NOMO-1 (cell line): ENCODE measurements at regions not wholly inside any gene's neighbourhood (a gene's known extent, or its start where the extent isn't known, plus 50 kb on each side); places are given as distances from the start of the nearest gene placed in this dataset.

Experiments used
- DNase-seq, 2 experiments: peaks; one replicate each; lab custom pipeline; 2025; ENCODE audit not compliant: unreplicated experiment in 2 of 2; lab: John Stamatoyannopoulos, UW

- DNase-seq: no peak
Observed at GRCh38 chr9:91119142-91119541, 242.6 kb downstream of the AUH start.

DNA sequence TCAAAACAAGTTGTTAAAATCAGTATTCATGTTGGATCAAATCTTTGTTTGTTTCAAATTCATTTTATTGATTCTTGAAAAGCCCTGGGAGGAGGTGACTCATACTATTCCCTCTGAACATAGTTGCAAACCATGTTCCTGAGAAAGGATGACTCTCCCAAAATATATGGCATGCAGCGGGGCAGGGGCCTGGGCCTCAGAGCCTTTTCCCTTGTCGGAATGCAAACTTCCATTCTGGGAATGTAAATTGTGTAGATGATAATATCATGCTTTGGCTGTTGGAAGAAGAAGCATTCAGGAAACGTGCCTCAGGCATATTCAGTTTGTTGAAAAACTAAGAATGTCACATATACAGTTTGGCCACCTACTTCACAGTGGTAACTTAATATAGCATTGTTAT is 242.0 kb downstream of the AUH start:
- no peak for DNase-seq

- no peak for DNase-seq
Observed at GRCh38 chr9:91120200-91120599, 241.5 kb downstream of the AUH start.

- DNase-seq: no peak
Observed at GRCh38 chr9:91122755-91123154, 239.0 kb downstream of the AUH start.

DNA sequence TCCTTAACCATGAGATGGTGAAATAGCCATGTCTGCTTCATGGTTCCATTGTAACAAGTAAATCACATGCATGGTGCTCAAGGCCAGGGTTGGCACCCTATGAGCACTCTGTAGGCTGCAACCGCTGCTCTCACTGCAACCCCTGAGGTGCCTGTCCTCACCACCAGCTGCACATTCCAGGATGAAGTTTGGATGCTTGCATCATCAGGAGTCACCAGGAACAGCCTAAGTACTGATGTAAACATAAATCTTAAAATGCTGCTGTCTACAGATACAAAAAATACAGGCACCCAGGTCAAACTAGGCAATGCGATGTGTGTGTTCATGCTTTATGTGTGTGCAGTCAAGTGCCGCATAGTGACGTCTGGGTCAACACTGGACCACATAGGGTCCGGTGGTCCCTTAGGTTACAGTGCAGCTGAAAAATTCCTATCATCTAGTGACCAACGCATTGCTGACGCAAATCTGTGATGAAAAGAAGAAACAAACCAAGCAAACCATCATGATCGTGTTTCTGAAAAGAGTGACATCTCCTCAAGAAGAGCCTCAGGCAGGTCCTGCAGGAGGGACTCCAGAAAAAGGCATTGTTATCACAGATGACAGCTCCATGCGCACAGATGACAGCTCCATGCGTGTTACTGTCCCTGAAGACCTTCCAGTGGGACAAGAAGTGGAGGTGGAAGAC is 234.8 kb downstream of the AUH start:
- DNase-seq: no peak

DNA sequence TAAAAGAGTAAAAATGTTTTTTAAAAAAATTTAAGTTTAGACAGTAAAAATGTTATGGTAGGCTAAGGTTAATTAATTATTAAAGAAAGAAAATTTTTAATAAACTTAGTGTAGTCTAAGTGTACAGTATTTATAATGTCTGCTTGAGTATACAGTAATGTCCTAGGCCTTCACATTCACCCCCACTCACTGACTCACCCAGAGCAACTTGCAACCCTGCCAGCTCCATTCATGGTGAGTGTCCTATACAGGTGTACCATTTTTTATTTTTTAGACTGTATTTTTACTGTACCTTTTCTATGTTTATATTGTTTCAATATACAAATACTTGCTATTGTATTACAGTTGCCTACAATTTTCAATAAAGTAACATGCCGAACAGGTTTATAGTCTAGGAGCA is 234.1 kb downstream of the AUH start:
- DNase-seq: no peak

DNA sequence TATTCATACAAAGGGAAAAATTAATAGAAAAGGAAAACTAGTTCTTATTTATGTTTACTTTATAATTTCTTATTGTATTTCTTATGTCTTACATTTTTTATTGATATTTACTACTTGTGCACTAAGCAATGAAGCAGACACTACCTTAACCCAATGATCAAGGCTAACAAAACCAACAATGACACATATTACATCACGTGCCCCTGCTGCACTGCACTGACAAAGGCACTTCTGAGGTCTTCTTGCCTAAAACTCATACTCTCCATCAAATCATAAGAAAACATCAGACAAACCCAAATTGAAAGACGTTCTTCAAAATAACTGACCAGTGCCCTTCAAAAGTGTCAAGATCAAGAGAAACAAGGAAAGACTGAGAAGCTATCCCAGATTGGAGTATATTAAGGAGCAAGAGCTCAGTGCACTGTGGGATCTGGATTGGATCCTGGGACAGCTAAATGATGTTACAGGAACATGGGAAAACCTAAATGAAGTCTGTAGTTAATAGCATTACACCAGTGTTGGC is 230.9 kb downstream of the AUH start:
- DNase-seq: no peak

DNA sequence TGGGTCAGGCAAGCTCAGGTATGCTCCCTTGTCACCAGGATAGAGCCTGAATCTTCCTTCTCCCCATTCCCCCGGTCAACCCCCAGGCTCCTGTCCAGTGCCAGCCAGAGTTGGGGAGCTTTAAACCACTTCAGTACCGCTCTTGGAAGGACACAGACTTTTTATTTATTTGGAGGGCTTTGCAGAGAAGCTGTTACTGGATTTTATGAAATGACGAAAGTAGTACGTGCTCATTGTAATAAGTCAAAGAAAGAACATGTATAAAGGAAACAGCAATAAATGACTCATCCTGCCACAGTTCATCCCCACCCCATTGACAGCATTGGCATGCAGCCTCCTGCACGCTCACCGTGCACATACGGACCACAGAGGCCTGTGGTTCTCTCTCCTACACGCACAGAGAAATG is 230.3 kb downstream of the AUH start:
- DNase-seq: peak in 1 of 2 experiments; percentile 53

- no peak for DNase-seq
Observed at GRCh38 chr9:91132576-91133073, 229.1 kb downstream of the AUH start.

GRCh38 chr9:91134608-91135007 is 227.1 kb downstream of the AUH start:
- DNase-seq: no peak

DNA sequence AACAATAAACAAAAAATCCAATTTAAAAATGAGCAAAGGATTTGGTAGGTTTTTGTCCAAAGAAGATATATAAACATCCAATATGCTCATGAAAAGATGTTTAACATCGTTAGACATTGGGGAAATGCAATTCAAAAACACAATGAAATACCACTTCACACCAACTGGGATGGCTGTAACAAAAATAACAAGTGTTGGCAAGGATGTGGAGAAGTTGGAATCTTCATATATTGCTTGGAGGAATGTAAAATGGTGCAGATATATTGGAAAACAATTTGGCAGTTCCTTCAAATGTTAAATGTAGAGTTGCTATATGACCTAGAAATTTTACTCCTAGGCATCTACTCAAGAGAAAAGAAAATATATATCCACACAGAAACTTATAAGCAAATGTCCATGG is 224.3 kb downstream of the AUH start:
- DNase-seq: no peak

GRCh38 chr9:91138760-91139159 is 223.0 kb downstream of the AUH start:
- no peak for DNase-seq

DNA sequence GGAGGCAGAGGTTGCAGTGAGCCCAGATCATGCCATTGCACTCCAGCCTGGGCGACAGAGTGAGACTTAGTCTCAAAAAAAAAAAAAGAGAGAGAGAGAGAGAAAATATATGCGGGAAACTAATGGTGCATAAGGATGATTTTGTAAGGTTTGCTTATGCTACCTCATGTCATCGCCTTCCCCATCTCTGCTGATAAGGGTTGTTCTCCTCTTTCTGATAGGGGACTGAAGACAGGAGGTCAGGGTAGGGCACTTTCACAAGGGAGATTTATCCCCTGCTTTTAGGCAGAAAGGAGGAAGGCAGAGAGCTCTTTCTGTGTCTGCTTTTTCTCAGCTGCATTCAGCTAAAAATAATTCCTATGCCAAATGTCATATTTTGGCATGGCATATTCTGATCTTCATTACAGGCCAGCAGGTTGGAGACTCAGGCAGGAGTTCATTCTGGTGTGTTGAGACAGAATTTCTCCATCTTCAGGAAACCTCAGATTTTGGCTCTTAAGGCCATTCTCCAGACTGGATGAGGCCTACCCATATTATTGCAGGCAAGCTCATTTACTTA is 220.2 kb downstream of the AUH start:
- DNase-seq: no peak

- DNase-seq: no peak
Observed at GRCh38 chr9:91143162-91143561, 218.6 kb downstream of the AUH start.

GRCh38 chr9:91143642-91144041 is 218.1 kb downstream of the AUH start:
- no peak for DNase-seq

GRCh38 chr9:91144769-91145168 is 216.9 kb downstream of the AUH start:
- no peak for DNase-seq

GRCh38 chr9:91145496-91145895 is 216.2 kb downstream of the AUH start:
- no peak for DNase-seq

DNA sequence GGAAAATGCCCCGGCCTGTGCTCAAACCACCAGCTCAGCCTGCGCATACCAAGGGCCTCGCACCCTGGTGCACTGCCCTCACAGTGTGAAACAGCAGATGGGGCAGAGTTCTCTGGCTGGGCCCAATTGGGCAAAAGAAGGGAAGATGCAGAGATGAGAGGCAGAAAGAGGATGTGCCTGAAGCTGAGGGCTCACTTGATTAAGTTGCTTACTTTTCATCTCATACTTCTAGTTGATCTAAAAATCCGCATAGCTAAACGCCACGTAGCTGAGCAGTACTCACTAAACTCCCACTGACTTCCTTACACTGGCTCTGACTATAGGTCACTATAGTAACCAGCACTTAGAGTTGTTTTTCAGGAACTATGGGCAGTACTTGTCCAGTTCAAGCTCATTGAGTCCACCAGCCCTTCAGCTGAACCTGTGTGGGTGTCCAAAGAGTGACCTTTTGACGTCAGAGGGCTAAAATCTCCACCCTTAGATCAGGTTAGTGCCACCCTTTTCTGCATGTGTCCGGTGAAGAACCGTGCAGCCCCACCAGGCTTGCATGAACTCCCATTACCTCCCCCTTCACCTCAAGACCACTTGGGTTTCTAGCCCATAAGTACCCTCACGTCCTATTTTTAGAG is 215.2 kb downstream of the AUH start:
- peak in 1 of 2 experiments; percentile 11 for DNase-seq

DNA sequence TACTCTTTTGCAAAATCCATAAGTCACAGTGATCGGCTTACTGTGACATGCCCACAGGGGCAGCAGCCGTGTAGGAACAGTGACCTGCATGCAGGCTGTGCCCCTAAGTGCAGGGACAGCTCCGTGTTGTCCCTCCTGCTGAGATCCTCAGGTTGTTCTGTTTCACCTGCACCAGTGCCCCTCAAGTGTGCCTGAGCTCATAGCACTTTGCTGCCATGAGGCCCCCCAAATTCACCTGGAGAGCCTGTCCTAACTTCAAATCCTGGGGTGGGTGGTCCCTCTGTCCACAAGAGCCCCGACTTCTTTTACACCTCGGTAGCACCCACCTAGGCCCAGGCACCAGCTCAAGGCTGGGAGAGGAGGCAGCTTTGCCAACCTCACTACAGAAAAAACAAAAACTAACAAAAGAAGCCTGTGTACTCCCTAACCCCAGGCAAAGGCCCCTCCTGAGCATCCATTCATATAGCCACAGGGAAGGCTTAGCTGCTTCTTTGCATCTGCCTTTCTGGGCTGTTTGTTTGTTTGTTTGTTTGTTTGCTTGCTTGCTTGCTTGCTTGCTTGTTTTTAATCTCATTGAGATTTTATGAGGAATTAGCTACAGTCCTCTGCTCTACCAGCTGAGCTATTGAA is 214.5 kb downstream of the AUH start:
- no peak for DNase-seq

GRCh38 chr9:91148306-91148705 is 213.4 kb downstream of the AUH start:
- DNase-seq: no peak

- DNase-seq: no peak
Observed at GRCh38 chr9:91150273-91150997, 211.3 kb downstream of the AUH start.
